ENCODE measurements at regions not wholly inside any gene's neighbourhood (a gene's known extent, or its start where the extent isn't known, plus 50 kb on each side); places are given as distances from the start of the nearest gene placed in this dataset.

DNA sequence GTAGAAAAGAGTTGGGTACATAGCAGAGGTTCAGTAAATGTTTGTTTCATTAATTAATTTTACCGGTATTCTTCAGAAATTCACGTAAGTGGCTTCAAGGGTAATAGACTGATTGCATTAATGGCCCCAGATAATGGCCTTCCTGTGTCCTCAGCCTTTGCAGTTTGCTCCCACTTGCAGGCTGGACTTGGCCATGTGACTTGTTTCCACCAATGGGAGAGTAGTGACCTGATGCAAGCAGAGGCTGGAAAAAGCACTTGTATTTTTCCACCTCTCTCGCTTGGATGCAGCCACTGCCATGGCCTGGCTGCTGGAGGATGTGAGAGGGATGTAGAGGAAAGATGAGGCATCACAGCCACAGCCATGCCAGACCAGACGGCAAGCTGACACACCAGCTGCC is 480.9 kb downstream of the CDK5RAP2 start:
- no peaks in the 10 kb centered on the region for H3K36me3 Mint-ChIP-seq
- POLR2A ChIA-PET = no interaction called here

DNA sequence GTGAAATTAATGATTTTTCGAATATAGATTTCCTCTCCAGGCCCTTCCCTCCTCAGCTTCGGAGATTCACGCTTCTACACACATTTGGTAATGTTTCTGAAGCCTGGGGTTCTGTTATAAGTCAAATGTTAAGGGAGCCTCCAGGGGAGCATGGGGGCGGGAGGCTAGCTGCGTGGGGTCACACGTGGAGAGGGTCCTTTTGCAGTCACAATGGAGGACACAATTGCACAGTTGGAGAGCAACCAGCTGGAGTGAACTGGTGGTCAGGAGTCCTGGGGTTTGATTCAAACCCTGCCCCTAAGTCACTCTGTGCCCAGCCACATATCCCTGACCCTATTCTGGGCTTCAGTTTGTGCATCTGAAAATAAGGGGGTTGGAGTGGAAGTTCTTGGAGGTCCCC is 481.4 kb downstream of the CDK5RAP2 start:
- peaks cover 23% of the 10 kb centered on the region for H3K4me1 Mint-ChIP-seq
- CTCF ChIA-PET = interaction anchor here (1.4 kb wide), 1 partner anchor 130 kb away, joined by 3 read pairs; no protein-coding TSS in a partner anchor
- H3K27ac Mint-ChIP-seq = no peak overlapping the region
- no peaks in the 10 kb centered on the region; the same call in 1 of the 2 replicates for H3K9me3 Mint-ChIP-seq
- H3K27me3 Mint-ChIP-seq (ENCODE audit: low read depth) = no peaks in the 10 kb centered on the region; the same call in 1 of the 2 replicates
- DNase-seq (ENCODE audit: low spot score) = no peak
- no peaks in the 10 kb centered on the region for H3K36me3 Mint-ChIP-seq
- TF ChIP-seq, protein P1, sequence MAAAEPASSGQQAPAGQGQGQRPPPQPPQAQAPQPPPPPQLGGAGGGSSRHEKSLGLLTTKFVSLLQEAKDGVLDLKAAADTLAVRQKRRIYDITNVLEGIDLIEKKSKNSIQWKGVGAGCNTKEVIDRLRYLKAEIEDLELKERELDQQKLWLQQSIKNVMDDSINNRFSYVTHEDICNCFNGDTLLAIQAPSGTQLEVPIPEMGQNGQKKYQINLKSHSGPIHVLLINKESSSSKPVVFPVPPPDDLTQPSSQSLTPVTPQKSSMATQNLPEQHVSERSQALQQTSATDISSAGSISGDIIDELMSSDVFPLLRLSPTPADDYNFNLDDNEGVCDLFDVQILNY (CRISPR knock-in tag; IDR thresholded peaks at IDR 0.05) = no peak
- TF ChIP-seq ZNF423 (CRISPR knock-in tag; IDR thresholded peaks at IDR 0.05) = peak; percentile 95
- POLR2A ChIA-PET = no interaction called here
- no peak overlapping the region for H3K4me3 Mint-ChIP-seq
- no peak; the same call in 1 of the 2 replicates for ATAC-seq

More for the DNA sequence above, 480.9 kb downstream of the CDK5RAP2 start:
- DNase-seq (ENCODE audit: low spot score) (no peak), ATAC-seq (0 out of 2 replicates have a peak, but pooled peaks have one; percentile 28)
- Mint-ChIP-seq H3K4me3 (no peak overlapping the region), H3K9me3 (no peaks in the 10 kb centered on the region), H3K27me3 (ENCODE audit: low read depth) (no peaks in the 10 kb centered on the region; the same call in 1 of the 2 replicates), H3K27ac (no peak overlapping the region), H3K4me1 (peaks cover 23% of the 10 kb centered on the region)
- TF ChIP-seq, protein P2, sequence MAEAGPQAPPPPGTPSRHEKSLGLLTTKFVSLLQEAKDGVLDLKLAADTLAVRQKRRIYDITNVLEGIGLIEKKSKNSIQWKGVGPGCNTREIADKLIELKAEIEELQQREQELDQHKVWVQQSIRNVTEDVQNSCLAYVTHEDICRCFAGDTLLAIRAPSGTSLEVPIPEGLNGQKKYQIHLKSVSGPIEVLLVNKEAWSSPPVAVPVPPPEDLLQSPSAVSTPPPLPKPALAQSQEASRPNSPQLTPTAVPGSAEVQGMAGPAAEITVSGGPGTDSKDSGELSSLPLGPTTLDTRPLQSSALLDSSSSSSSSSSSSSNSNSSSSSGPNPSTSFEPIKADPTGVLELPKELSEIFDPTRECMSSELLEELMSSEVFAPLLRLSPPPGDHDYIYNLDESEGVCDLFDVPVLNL (CRISPR knock-in tag; IDR thresholded peaks at IDR 0.05; ENCODE audit: borderline replicate concordance, low read depth) = no peak
- TF ChIP-seq, protein P3, sequence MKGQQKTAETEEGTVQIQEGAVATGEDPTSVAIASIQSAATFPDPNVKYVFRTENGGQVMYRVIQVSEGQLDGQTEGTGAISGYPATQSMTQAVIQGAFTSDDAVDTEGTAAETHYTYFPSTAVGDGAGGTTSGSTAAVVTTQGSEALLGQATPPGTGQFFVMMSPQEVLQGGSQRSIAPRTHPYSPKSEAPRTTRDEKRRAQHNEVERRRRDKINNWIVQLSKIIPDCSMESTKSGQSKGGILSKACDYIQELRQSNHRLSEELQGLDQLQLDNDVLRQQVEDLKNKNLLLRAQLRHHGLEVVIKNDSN (CRISPR knock-in tag; IDR thresholded peaks at IDR 0.05) = peak; percentile 68; the same call in 1 of the 2 replicates
- TF ChIP-seq TCF7 (CRISPR knock-in tag; IDR thresholded peaks at IDR 0.05; ENCODE audit: low read depth) = no peak
- TF ChIP-seq NFYB (CRISPR knock-in tag; conservative IDR thresholded peaks at IDR 0.05; ENCODE audit: low read depth) = peak; percentile 76
- TF ChIP-seq, protein P4, sequence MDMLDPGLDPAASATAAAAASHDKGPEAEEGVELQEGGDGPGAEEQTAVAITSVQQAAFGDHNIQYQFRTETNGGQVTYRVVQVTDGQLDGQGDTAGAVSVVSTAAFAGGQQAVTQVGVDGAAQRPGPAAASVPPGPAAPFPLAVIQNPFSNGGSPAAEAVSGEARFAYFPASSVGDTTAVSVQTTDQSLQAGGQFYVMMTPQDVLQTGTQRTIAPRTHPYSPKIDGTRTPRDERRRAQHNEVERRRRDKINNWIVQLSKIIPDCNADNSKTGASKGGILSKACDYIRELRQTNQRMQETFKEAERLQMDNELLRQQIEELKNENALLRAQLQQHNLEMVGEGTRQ (CRISPR knock-in tag; IDR thresholded peaks at IDR 0.05) = peak; percentile 85
- TF ChIP-seq, protein P5, sequence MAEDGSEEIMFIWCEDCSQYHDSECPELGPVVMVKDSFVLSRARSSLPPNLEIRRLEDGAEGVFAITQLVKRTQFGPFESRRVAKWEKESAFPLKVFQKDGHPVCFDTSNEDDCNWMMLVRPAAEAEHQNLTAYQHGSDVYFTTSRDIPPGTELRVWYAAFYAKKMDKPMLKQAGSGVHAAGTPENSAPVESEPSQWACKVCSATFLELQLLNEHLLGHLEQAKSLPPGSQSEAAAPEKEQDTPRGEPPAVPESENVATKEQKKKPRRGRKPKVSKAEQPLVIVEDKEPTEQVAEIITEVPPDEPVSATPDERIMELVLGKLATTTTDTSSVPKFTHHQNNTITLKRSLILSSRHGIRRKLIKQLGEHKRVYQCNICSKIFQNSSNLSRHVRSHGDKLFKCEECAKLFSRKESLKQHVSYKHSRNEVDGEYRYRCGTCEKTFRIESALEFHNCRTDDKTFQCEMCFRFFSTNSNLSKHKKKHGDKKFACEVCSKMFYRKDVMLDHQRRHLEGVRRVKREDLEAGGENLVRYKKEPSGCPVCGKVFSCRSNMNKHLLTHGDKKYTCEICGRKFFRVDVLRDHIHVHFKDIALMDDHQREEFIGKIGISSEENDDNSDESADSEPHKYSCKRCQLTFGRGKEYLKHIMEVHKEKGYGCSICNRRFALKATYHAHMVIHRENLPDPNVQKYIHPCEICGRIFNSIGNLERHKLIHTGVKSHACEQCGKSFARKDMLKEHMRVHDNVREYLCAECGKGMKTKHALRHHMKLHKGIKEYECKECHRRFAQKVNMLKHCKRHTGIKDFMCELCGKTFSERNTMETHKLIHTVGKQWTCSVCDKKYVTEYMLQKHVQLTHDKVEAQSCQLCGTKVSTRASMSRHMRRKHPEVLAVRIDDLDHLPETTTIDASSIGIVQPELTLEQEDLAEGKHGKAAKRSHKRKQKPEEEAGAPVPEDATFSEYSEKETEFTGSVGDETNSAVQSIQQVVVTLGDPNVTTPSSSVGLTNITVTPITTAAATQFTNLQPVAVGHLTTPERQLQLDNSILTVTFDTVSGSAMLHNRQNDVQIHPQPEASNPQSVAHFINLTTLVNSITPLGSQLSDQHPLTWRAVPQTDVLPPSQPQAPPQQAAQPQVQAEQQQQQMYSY (CRISPR knock-in tag; IDR thresholded peaks at IDR 0.05) = no peak
- TF ChIP-seq ZNF219 (CRISPR knock-in tag; IDR thresholded peaks at IDR 0.05; ENCODE audit: borderline replicate concordance) = no peak
- CTCF ChIA-PET = interaction anchor here (1.4 kb wide), 1 partner anchor 130 kb away, joined by 3 read pairs; no protein-coding TSS in a partner anchor

DNA sequence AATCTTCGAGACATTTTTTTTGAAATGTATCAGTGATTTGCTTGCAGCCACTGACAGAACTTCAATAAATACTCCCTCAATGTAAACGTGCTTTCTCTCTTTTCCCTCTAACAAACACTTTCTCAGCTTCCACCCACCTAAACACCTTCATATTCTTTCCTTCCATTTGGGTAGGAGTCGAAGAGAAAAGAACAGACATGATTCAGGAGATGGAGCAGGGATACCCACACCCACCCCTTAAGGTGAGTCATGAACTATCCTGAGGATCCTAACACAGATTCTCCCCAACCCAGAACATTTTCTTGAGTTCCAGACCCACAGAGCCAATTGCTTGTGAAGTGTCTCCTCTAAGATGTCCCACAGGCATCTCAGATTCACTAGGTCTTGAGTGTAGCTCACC is 488.8 kb downstream of the CDK5RAP2 start:
- Mint-ChIP-seq H3K4me1 (peaks cover 22% of the 10 kb centered on the region), H3K27me3 (ENCODE audit: low read depth) (peaks cover 14% of the 10 kb centered on the region), H3K4me3 (no peak overlapping the region), H3K36me3 (peaks cover 12% of the 10 kb centered on the region), H3K9me3 (peaks cover 20% of the 10 kb centered on the region), H3K27ac (no peak overlapping the region)
- DNase-seq (ENCODE audit: low spot score) = no peak
- ChIA-PET POLR2A (no interaction called here), CTCF (no interaction called here)
- ATAC-seq = no peak
- TF ChIP-seq, protein P4 (CRISPR knock-in tag; IDR thresholded peaks at IDR 0.05) = no peak
- TF ChIP-seq ZNF423 (CRISPR knock-in tag; IDR thresholded peaks at IDR 0.05) (no peak), ZNF232 (CRISPR knock-in tag; IDR thresholded peaks at IDR 0.05) (no peak), MYBL2 (CRISPR knock-in tag; IDR thresholded peaks at IDR 0.05) (no peak), JAZF1 (CRISPR knock-in tag; IDR thresholded peaks at IDR 0.05) (no peak), HMGA2 (CRISPR knock-in tag; IDR thresholded peaks at IDR 0.05) (no peak), GTF2I (CRISPR knock-in tag; conservative IDR thresholded peaks at IDR 0.05) (no peak)
- TF ChIP-seq, protein P6, sequence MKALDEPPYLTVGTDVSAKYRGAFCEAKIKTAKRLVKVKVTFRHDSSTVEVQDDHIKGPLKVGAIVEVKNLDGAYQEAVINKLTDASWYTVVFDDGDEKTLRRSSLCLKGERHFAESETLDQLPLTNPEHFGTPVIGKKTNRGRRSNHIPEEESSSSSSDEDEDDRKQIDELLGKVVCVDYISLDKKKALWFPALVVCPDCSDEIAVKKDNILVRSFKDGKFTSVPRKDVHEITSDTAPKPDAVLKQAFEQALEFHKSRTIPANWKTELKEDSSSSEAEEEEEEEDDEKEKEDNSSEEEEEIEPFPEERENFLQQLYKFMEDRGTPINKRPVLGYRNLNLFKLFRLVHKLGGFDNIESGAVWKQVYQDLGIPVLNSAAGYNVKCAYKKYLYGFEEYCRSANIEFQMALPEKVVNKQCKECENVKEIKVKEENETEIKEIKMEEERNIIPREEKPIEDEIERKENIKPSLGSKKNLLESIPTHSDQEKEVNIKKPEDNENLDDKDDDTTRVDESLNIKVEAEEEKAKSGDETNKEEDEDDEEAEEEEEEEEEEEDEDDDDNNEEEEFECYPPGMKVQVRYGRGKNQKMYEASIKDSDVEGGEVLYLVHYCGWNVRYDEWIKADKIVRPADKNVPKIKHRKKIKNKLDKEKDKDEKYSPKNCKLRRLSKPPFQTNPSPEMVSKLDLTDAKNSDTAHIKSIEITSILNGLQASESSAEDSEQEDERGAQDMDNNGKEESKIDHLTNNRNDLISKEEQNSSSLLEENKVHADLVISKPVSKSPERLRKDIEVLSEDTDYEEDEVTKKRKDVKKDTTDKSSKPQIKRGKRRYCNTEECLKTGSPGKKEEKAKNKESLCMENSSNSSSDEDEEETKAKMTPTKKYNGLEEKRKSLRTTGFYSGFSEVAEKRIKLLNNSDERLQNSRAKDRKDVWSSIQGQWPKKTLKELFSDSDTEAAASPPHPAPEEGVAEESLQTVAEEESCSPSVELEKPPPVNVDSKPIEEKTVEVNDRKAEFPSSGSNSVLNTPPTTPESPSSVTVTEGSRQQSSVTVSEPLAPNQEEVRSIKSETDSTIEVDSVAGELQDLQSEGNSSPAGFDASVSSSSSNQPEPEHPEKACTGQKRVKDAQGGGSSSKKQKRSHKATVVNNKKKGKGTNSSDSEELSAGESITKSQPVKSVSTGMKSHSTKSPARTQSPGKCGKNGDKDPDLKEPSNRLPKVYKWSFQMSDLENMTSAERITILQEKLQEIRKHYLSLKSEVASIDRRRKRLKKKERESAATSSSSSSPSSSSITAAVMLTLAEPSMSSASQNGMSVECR (CRISPR knock-in tag; IDR thresholded peaks at IDR 0.05; ENCODE audit: borderline replicate concordance) = no peak
- TF ChIP-seq, protein P7, sequence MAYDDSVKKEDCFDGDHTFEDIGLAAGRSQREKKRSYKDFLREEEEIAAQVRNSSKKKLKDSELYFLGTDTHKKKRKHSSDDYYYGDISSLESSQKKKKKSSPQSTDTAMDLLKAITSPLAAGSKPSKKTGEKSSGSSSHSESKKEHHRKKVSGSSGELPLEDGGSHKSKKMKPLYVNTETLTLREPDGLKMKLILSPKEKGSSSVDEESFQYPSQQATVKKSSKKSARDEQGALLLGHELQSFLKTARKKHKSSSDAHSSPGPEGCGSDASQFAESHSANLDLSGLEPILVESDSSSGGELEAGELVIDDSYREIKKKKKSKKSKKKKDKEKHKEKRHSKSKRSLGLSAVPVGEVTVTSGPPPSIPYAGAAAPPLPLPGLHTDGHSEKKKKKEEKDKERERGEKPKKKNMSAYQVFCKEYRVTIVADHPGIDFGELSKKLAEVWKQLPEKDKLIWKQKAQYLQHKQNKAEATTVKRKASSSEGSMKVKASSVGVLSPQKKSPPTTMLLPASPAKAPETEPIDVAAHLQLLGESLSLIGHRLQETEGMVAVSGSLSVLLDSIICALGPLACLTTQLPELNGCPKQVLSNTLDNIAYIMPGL (CRISPR knock-in tag; IDR thresholded peaks at IDR 0.05) = no peak
